ENCODE measurements at regions not wholly inside any gene's neighbourhood (a gene's known extent, or its start where the extent isn't known, plus 50 kb on each side); places are given as distances from the start of the nearest gene placed in this dataset.

DNA sequence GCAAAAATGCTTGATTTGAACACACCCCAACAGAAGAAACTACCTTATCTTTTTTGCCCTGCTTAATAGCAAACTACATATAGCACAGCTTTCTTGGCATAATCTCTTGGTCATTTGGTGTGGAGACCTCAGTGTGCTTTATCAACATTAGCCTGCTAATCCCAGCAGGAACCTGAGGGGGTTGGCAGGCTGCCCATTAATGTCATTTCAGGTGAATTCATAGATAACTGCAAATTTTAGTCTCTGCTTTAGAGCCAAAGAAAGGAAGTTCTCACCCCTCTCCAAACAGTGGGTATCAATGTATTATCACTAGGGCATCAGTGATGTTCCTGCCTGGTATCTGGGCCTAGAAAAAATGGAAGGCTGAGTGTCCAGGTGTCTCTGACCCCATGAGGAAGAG lies 489.0 kb downstream of the NTRK2 start:
- TF ChIP-seq, protein P1, sequence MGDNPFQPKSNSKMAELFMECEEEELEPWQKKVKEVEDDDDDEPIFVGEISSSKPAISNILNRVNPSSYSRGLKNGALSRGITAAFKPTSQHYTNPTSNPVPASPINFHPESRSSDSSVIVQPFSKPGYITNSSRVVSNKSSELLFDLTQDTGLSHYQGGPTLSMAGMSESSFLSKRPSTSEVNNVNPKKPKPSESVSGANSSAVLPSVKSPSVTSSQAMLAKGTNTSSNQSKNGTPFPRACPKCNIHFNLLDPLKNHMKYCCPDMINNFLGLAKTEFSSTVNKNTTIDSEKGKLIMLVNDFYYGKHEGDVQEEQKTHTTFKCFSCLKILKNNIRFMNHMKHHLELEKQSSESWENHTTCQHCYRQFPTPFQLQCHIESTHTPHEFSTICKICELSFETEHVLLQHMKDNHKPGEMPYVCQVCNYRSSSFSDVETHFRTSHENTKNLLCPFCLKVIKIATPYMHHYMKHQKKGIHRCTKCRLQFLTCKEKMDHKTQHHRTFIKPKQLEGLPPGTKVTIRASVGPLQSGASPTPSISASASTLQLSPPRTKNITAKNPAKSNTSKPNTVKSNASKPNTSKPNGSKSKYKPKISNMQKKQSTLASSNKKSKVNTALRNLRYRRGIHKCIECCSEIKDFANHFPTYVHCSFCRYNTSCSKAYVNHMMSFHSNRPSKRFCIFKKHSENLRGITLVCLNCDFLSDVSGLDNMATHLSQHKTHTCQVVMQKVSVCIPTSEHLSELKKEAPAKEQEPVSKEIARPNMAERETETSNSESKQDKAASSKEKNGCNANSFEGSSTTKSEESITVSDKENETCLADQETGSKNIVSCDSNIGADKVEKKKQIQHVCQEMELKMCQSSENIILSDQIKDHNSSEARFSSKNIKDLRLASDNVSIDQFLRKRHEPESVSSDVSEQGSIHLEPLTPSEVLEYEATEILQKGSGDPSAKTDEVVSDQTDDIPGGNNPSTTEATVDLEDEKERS (tag by site-specific recombination; IDR thresholded peaks at IDR 0.05) = no peak
- TF ChIP-seq, protein P2, sequence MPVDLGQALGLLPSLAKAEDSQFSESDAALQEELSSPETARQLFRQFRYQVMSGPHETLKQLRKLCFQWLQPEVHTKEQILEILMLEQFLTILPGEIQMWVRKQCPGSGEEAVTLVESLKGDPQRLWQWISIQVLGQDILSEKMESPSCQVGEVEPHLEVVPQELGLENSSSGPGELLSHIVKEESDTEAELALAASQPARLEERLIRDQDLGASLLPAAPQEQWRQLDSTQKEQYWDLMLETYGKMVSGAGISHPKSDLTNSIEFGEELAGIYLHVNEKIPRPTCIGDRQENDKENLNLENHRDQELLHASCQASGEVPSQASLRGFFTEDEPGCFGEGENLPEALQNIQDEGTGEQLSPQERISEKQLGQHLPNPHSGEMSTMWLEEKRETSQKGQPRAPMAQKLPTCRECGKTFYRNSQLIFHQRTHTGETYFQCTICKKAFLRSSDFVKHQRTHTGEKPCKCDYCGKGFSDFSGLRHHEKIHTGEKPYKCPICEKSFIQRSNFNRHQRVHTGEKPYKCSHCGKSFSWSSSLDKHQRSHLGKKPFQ (tag by site-specific recombination; IDR thresholded peaks at IDR 0.05) = no peak
- TF ChIP-seq, protein P3, sequence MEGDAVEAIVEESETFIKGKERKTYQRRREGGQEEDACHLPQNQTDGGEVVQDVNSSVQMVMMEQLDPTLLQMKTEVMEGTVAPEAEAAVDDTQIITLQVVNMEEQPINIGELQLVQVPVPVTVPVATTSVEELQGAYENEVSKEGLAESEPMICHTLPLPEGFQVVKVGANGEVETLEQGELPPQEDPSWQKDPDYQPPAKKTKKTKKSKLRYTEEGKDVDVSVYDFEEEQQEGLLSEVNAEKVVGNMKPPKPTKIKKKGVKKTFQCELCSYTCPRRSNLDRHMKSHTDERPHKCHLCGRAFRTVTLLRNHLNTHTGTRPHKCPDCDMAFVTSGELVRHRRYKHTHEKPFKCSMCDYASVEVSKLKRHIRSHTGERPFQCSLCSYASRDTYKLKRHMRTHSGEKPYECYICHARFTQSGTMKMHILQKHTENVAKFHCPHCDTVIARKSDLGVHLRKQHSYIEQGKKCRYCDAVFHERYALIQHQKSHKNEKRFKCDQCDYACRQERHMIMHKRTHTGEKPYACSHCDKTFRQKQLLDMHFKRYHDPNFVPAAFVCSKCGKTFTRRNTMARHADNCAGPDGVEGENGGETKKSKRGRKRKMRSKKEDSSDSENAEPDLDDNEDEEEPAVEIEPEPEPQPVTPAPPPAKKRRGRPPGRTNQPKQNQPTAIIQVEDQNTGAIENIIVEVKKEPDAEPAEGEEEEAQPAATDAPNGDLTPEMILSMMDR (tag by site-specific recombination; IDR thresholded peaks at IDR 0.05) = no peak
- TF ChIP-seq ZNF530 (tag by site-specific recombination; IDR thresholded peaks at IDR 0.05; ENCODE audit: low read depth) (no peak), ZNF501 (tag by site-specific recombination; IDR thresholded peaks at IDR 0.05) (no peak), ZNF214 (tag by site-specific recombination; IDR thresholded peaks at IDR 0.05; ENCODE audit: borderline replicate concordance) (no peak), ZNF274 (IDR thresholded peaks at IDR 0.05; ENCODE audit: low read length) (no peak), ZNF274 (tag by site-specific recombination; IDR thresholded peaks at IDR 0.05; ENCODE audit: borderline replicate concordance) (no peak), ZNF266 (tag by site-specific recombination; IDR thresholded peaks at IDR 0.05; ENCODE audit: low read depth) (no peak), ZNF184 (tag by site-specific recombination; IDR thresholded peaks at IDR 0.05) (no peak), ZNF707 (tag by site-specific recombination; IDR thresholded peaks at IDR 0.05) (no peak), ZNF561 (tag by site-specific recombination; IDR thresholded peaks at IDR 0.05; ENCODE audit: borderline replicate concordance) (no peak)
- TF ChIP-seq, protein P4, sequence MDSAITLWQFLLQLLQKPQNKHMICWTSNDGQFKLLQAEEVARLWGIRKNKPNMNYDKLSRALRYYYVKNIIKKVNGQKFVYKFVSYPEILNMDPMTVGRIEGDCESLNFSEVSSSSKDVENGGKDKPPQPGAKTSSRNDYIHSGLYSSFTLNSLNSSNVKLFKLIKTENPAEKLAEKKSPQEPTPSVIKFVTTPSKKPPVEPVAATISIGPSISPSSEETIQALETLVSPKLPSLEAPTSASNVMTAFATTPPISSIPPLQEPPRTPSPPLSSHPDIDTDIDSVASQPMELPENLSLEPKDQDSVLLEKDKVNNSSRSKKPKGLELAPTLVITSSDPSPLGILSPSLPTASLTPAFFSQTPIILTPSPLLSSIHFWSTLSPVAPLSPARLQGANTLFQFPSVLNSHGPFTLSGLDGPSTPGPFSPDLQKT (IDR thresholded peaks at IDR 0.05; ENCODE audit: borderline replicate concordance, low read depth, low read length) = no peak
- TF ChIP-seq, protein P5, sequence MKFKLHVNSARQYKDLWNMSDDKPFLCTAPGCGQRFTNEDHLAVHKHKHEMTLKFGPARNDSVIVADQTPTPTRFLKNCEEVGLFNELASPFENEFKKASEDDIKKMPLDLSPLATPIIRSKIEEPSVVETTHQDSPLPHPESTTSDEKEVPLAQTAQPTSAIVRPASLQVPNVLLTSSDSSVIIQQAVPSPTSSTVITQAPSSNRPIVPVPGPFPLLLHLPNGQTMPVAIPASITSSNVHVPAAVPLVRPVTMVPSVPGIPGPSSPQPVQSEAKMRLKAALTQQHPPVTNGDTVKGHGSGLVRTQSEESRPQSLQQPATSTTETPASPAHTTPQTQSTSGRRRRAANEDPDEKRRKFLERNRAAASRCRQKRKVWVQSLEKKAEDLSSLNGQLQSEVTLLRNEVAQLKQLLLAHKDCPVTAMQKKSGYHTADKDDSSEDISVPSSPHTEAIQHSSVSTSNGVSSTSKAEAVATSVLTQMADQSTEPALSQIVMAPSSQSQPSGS (tag by site-specific recombination; IDR thresholded peaks at IDR 0.05; ENCODE audit: low read depth) = no peak
